Neural progenitor cell (in vitro differentiated cells): ENCODE measurements at regions not wholly inside any gene's neighbourhood (a gene's known extent, or its start where the extent isn't known, plus 50 kb on each side); places are given as distances from the start of the nearest gene placed in this dataset.

ENCODE experiments used
- DNase-seq: peaks from one replicate; pipeline ENCODE4 v3.0.0-alpha.2; 2016; ENCODE audit warnings: low spot score
- H2AFZ ChIP-seq: fragments of 200-600 bp; sonication (generic); replicated peaks from 2 replicates; pipeline ENCODE4 v1.6.1; 2016; ENCODE audit warnings: antibody characterized with exemption
- H3F3A ChIP-seq: fragments of 200-600 bp; sonication (generic); 2 replicates; pipeline ENCODE4 v1.6.1; 2016; ENCODE audit warnings: antibody characterized with exemption, low read depth
- H3K27ac ChIP-seq: fragments of 200-600 bp; sonication (generic); 2 replicates; pipeline ENCODE4 v1.5.1; 2016; ENCODE audit warnings: mild to moderate bottlenecking
- H3K27me3 ChIP-seq: fragments of 200-600 bp; sonication (generic); 2 replicates; pipeline ENCODE4 v1.6.1; 2016; ENCODE audit warnings: mild to moderate bottlenecking, moderate library complexity
- H3K36me3 ChIP-seq: fragments of 200-600 bp; sonication (generic); 2 replicates; pipeline ENCODE4 v1.5.1; 2016
- H3K4me1 ChIP-seq: fragments of 200-600 bp; sonication (generic); 2 replicates; pipeline ENCODE4 v1.6.1; 2016; ENCODE audit warnings: mixed run types
- H3K4me2 ChIP-seq: fragments of 200-600 bp; sonication (generic); 2 replicates; pipeline ENCODE4 v1.6.1; 2016
- H3K4me3 ChIP-seq: fragments of 200-600 bp; sonication (generic); 2 replicates; pipeline ENCODE4 v1.5.1; 2016
- H3K79me2 ChIP-seq: fragments of 200-600 bp; sonication (generic); 2 replicates; pipeline ENCODE4 v1.6.1; 2016; ENCODE audit warnings: low read depth
- H3K9ac ChIP-seq: fragments of 200-600 bp; sonication (generic); 2 replicates; pipeline ENCODE4 v1.6.1; 2016
- H3K9me3 ChIP-seq: fragments of 200-600 bp; sonication (generic); 2 replicates; pipeline ENCODE4 v1.5.1; 2016; ENCODE audit warnings: low read depth
- H4K20me1 ChIP-seq: fragments of 200-600 bp; sonication (generic); 2 replicates; pipeline ENCODE4 v1.6.1; 2016; ENCODE audit warnings: low read depth
- H3K27ac Mint-ChIP-seq: 3 replicates; pipeline ENCODE4 v1.8.0; 2021; ENCODE audit warnings: mixed read lengths
- H3K27me3 Mint-ChIP-seq: 2 replicates; pipeline ENCODE4 v1.8.0; 2022; ENCODE audit warnings: low read depth, mild to moderate bottlenecking, inconsistent platforms, moderate library complexity, mixed read lengths; ENCODE audit not compliant: insufficient read depth
- H3K36me3 Mint-ChIP-seq: 3 replicates; pipeline ENCODE4 v1.8.0; 2021; ENCODE audit warnings: mixed read lengths
- H3K4me1 Mint-ChIP-seq: 3 replicates; pipeline ENCODE4 v1.8.0; 2021; ENCODE audit warnings: mixed read lengths
- H3K4me3 Mint-ChIP-seq: 3 replicates; pipeline ENCODE4 v1.8.0; 2021; ENCODE audit warnings: mild to moderate bottlenecking, moderate library complexity, mixed read lengths
- H3K9me3 Mint-ChIP-seq: 3 replicates; pipeline ENCODE4 v1.8.0; 2020; ENCODE audit warnings: mixed read lengths
- CTCF ChIP-seq: fragments of 200-600 bp; sonication (generic); IDR thresholded peaks from 2 replicates; pipeline ENCODE4 v1.5.1; 2017; ENCODE audit warnings: antibody characterized with exemption, mild to moderate bottlenecking
- EZH2 ChIP-seq: fragments of 200-600 bp; sonication (generic); IDR thresholded peaks from 2 replicates; pipeline ENCODE4 v1.6.1; 2017; ENCODE audit warnings: antibody characterized with exemption, mild to moderate bottlenecking, moderate library complexity
- EZH2phosphoT487 ChIP-seq: fragments of 200-600 bp; sonication (generic); IDR thresholded peaks from 2 replicates; pipeline ENCODE4 v1.6.1; 2017; ENCODE audit warnings: antibody characterized with exemption

- H3K4me3 ChIP-seq = no peak overlapping the region
- no peak for DNase-seq
- no peak overlapping the region for H2AFZ ChIP-seq
- H3K27ac Mint-ChIP-seq = no peak overlapping the region
- H4K20me1 ChIP-seq = no peaks in the 10 kb centered on the region
- H3K9ac ChIP-seq = no peak overlapping the region
- H3K36me3 ChIP-seq = no peaks in the 10 kb centered on the region
- no peaks in the 10 kb centered on the region for H3K4me1 Mint-ChIP-seq
- H3K79me2 ChIP-seq = no peaks in the 10 kb centered on the region
- no peaks in the 10 kb centered on the region for H3K4me1 ChIP-seq
- peaks cover 13% of the 10 kb centered on the region for H3K27me3 Mint-ChIP-seq
- H3K4me2 ChIP-seq = no peak overlapping the region
- TF ChIP-seq CTCF (no peak), EZH2phosphoT487 (no peak)
- H3K9me3 Mint-ChIP-seq = peaks cover 63% of the 10 kb centered on the region
- no peaks in the 10 kb centered on the region for H3K36me3 Mint-ChIP-seq
- H3F3A ChIP-seq = no peaks in the 10 kb centered on the region
- H3K27me3 ChIP-seq = no peaks in the 10 kb centered on the region
- H3K9me3 ChIP-seq = no peaks in the 10 kb centered on the region
- H3K4me3 Mint-ChIP-seq = no peak overlapping the region
- H3K27ac ChIP-seq = no peak overlapping the region
Observed at GRCh38 chr10:37682617-37683016, 174.8 kb downstream of the ZNF248 start.

- no peaks in the 10 kb centered on the region for H3K79me2 ChIP-seq
- no peaks in the 10 kb centered on the region for H3K36me3 Mint-ChIP-seq
- H3K27me3 ChIP-seq = no peaks in the 10 kb centered on the region
- H2AFZ ChIP-seq = no peak overlapping the region
- no peak overlapping the region for H3K4me3 Mint-ChIP-seq
- H3K9me3 ChIP-seq = no peaks in the 10 kb centered on the region
- no peaks in the 10 kb centered on the region for H3F3A ChIP-seq
- peaks cover 58% of the 10 kb centered on the region for H3K9me3 Mint-ChIP-seq
- no peak overlapping the region for H3K4me2 ChIP-seq
- DNase-seq = no peak
- no peak overlapping the region for H3K4me3 ChIP-seq
- H3K9ac ChIP-seq = no peak overlapping the region
- H3K27ac Mint-ChIP-seq = no peak overlapping the region
- H4K20me1 ChIP-seq = no peaks in the 10 kb centered on the region
- no peaks in the 10 kb centered on the region for H3K4me1 ChIP-seq
- H3K27ac ChIP-seq = no peak overlapping the region
- no peaks in the 10 kb centered on the region for H3K4me1 Mint-ChIP-seq
- TF ChIP-seq EZH2phosphoT487 (no peak), CTCF (no peak), EZH2 (no peak)
- peaks cover 13% of the 10 kb centered on the region for H3K27me3 Mint-ChIP-seq
- H3K36me3 ChIP-seq = no peaks in the 10 kb centered on the region
Observed at GRCh38 chr10:37681617-37681999, 175.8 kb downstream of the ZNF248 start.

- no peaks in the 10 kb centered on the region for H3K27me3 ChIP-seq
- H3K4me3 Mint-ChIP-seq = no peak overlapping the region
- no peaks in the 10 kb centered on the region for H3F3A ChIP-seq
- no peak overlapping the region for H2AFZ ChIP-seq
- no peak overlapping the region for H3K4me3 ChIP-seq
- H3K4me1 Mint-ChIP-seq = no peaks in the 10 kb centered on the region
- peaks cover 13% of the 10 kb centered on the region for H3K27me3 Mint-ChIP-seq
- no peaks in the 10 kb centered on the region for H3K36me3 ChIP-seq
- no peaks in the 10 kb centered on the region for H3K9me3 ChIP-seq
- no peak for DNase-seq
- no peaks in the 10 kb centered on the region for H3K4me1 ChIP-seq
- no peak overlapping the region for H3K9ac ChIP-seq
- no peak overlapping the region for H3K27ac ChIP-seq
- H3K27ac Mint-ChIP-seq = no peak overlapping the region
- H3K9me3 Mint-ChIP-seq = peaks cover 54% of the 10 kb centered on the region
- no peaks in the 10 kb centered on the region for H4K20me1 ChIP-seq
- TF ChIP-seq EZH2phosphoT487 = no peak
- TF ChIP-seq EZH2 = no peak
- no peak for TF ChIP-seq CTCF
- H3K36me3 Mint-ChIP-seq = no peaks in the 10 kb centered on the region
- no peaks in the 10 kb centered on the region for H3K79me2 ChIP-seq
- no peak overlapping the region for H3K4me2 ChIP-seq
Observed at GRCh38 chr10:37680716-37681616, 176.4 kb downstream of the ZNF248 start.
